DND-41 (cell line): ENCODE measurements at regions not wholly inside any gene's neighbourhood (a gene's known extent, or its start where the extent isn't known, plus 50 kb on each side); places are given as distances from the start of the nearest gene placed in this dataset.
"Not testable (repeated sequence)": the region's sequence is repeated elsewhere in the genome, so short reads cannot be mapped to it uniquely, and the experiment has no call there.

ENCODE experiments used
- ATAC-seq: fragments of 200-7000 bp; cut with Tn5 transposase; 3 replicates; pipeline ENCODE4 v1.9.1; 2021; ENCODE audit warnings: low read depth; ENCODE audit not compliant: insufficient read depth
- DNase-seq: peaks from one replicate; pipeline ENCODE4 v3.0.0-alpha.2; 2020
- H2AFZ ChIP-seq: 2 replicates; pipeline ENCODE4 v1.6.0; 2012; ENCODE audit warnings: low read depth, low read length
- H3K27ac ChIP-seq: 2 replicates; pipeline ENCODE4 v1.5.1; 2012; ENCODE audit warnings: low read length, inconsistent platforms
- H3K27me3 ChIP-seq: fragments of 200-600 bp; sonication (generic); 2 replicates; pipeline ENCODE4 v1.6.0; 2012; ENCODE audit warnings: low read length, mild to moderate bottlenecking, inconsistent platforms; ENCODE audit not compliant: insufficient read depth, poor library complexity
- H3K36me3 ChIP-seq: 2 replicates; pipeline ENCODE4 v1.5.1; 2012; ENCODE audit warnings: low read length, inconsistent platforms; ENCODE audit not compliant: insufficient read depth
- H3K4me1 ChIP-seq: 2 replicates; pipeline ENCODE4 v1.5.1; 2012; ENCODE audit warnings: mild to moderate bottlenecking, low read length; ENCODE audit not compliant: insufficient read depth
- H3K4me2 ChIP-seq: 2 replicates; pipeline ENCODE4 v1.6.0; 2012; ENCODE audit warnings: mild to moderate bottlenecking, moderate library complexity, low read length, inconsistent platforms; ENCODE audit not compliant: insufficient read depth
- H3K4me3 ChIP-seq, 2 experiments: fragments of 200-600 bp in 1 of 2; shearing (Covaris generic) in 1 of 2; 2 replicates each; pipeline ENCODE4 v1.5.1; 2012 to 2016; ENCODE audit warnings: inconsistent platforms in 2 of 2, low read length in 2 of 2, mild to moderate bottlenecking in 2 of 2, low read depth in 1 of 2, moderate library complexity in 1 of 2
- H3K79me2 ChIP-seq: 2 replicates; pipeline ENCODE4 v1.6.0; 2012; ENCODE audit warnings: low read length, inconsistent platforms; ENCODE audit not compliant: insufficient read depth
- H3K9ac ChIP-seq: 2 replicates; pipeline ENCODE4 v1.6.0; 2012; ENCODE audit warnings: low read depth, mild to moderate bottlenecking, inconsistent platforms, low read length, moderate library complexity
- H3K9me3 ChIP-seq: 2 replicates; pipeline ENCODE4 v1.5.1; 2012; ENCODE audit warnings: low read length, moderate library complexity, mild to moderate bottlenecking, inconsistent platforms; ENCODE audit not compliant: insufficient read depth, severe bottlenecking
- H4K20me1 ChIP-seq: 2 replicates; pipeline ENCODE4 v1.6.0; 2012; ENCODE audit warnings: low read length; ENCODE audit not compliant: insufficient read depth
- CTCF ChIP-seq: IDR thresholded peaks from 2 replicates; pipeline ENCODE4 v1.5.1; 2012; ENCODE audit warnings: borderline replicate concordance, low read length, moderate library complexity, mild to moderate bottlenecking; ENCODE audit not compliant: poor library complexity, severe bottlenecking; ENCODE audit errors: extremely low read depth
- EZH2 ChIP-seq: IDR thresholded peaks from 3 replicates; pipeline ENCODE4 v1.6.1; 2012; ENCODE audit warnings: borderline replicate concordance, low read depth, mild to moderate bottlenecking, moderate library complexity, low read length, inconsistent platforms; ENCODE audit not compliant: severe bottlenecking

- no peak for ATAC-seq
- H3K4me1 ChIP-seq, result no peaks in the 10 kb centered on the region
- H3K79me2 ChIP-seq, result no peaks in the 10 kb centered on the region
- H3K4me3 ChIP-seq, result no peak overlapping the region
- no peak overlapping the region for H3K27ac ChIP-seq
- H3K27me3 ChIP-seq, result no peaks in the 10 kb centered on the region
- H3K9ac ChIP-seq, result no peak overlapping the region
- H3K4me2 ChIP-seq, result no peak overlapping the region
- no peak overlapping the region for H2AFZ ChIP-seq
- H4K20me1 ChIP-seq, result no peaks in the 10 kb centered on the region
- TF ChIP-seq CTCF, result no peak
- no peak for TF ChIP-seq EZH2
- H3K36me3 ChIP-seq, result no peaks in the 10 kb centered on the region
- no peaks in the 10 kb centered on the region for H3K9me3 ChIP-seq
- DNase-seq, result no peak
Measured at GRCh38 chr5:67723873-67724272, 491.7 kb upstream of the PIK3R1 start.

GRCh38 chr5:67722582-67722981, 493.0 kb upstream of the PIK3R1 start:
- H3K9me3 ChIP-seq, H3K36me3 ChIP-seq: not testable (repeated sequence)

GRCh38 chr5:67720162-67720772, 495.3 kb upstream of the PIK3R1 start:
- no peaks in the 10 kb centered on the region for H3K79me2 ChIP-seq
- H3K36me3 ChIP-seq, result no peaks in the 10 kb centered on the region
- H3K9me3 ChIP-seq, result no peaks in the 10 kb centered on the region
- no peaks in the 10 kb centered on the region for H3K4me1 ChIP-seq
- no peaks in the 10 kb centered on the region for H4K20me1 ChIP-seq
- ATAC-seq (no peak), DNase-seq (no peak)
- no peak overlapping the region for H3K4me3 ChIP-seq
- no peak overlapping the region for H2AFZ ChIP-seq
- no peak overlapping the region for H3K4me2 ChIP-seq
- no peak overlapping the region for H3K9ac ChIP-seq
- H3K27me3 ChIP-seq, result no peaks in the 10 kb centered on the region
- no peak for TF ChIP-seq EZH2
- TF ChIP-seq CTCF, result no peak
- H3K27ac ChIP-seq, result no peak overlapping the region

More at GRCh38 chr5:67722582-67722981, 493.0 kb upstream of the PIK3R1 start:
- H2AFZ ChIP-seq, H3K4me2 ChIP-seq, H4K20me1 ChIP-seq, H3K4me1 ChIP-seq, DNase-seq, H3K27me3 ChIP-seq, H3K9ac ChIP-seq, H3K4me3 ChIP-seq, H3K27ac ChIP-seq, H3K79me2 ChIP-seq, ATAC-seq: not testable (repeated sequence)

- no peak for ATAC-seq
Measured at GRCh38 chr5:67702008-67702407, 505.4 kb upstream of the CD180 start.

More at GRCh38 chr5:67702008-67702407, 505.4 kb upstream of the CD180 start:
- H2AFZ ChIP-seq, result no peak overlapping the region
- H3K4me1 ChIP-seq, result no peaks in the 10 kb centered on the region
- H3K9ac ChIP-seq, result no peak overlapping the region
- no peaks in the 10 kb centered on the region for H3K27me3 ChIP-seq
- H4K20me1 ChIP-seq, result no peaks in the 10 kb centered on the region
- no peaks in the 10 kb centered on the region for H3K79me2 ChIP-seq
- no peak overlapping the region for H3K27ac ChIP-seq
- peaks cover 13% of the 10 kb centered on the region for H3K9me3 ChIP-seq
- no peak for DNase-seq
- TF ChIP-seq EZH2 (no peak), CTCF (no peak)
- H3K4me3 ChIP-seq, result no peak overlapping the region
- H3K4me2 ChIP-seq, result no peak overlapping the region
- no peaks in the 10 kb centered on the region for H3K36me3 ChIP-seq
